Adrenal gland (tissue), 5 donors: ENCODE measurements at regions not wholly inside any gene's neighbourhood (a gene's known extent, or its start where the extent isn't known, plus 50 kb on each side); places are given as distances from the start of the nearest gene placed in this dataset.

Experiments used
- CTCF ChIP-seq, 6 experiments: fragments of 450-650 bp in 4 of 6; fragments of 200-600 bp in 2 of 6; sonication (generic) in 1 of 6; IDR thresholded peaks; 1 replicate in 5 of 6; 2 replicates in 1 of 6; pipeline versions ENCODE4 v1.5.1 to v1.8.0; 2016 to 2021; ENCODE audit warnings: antibody characterized with exemption in 6 of 6, mild to moderate bottlenecking in 2 of 6, moderate library complexity in 1 of 6
- POLR2A ChIP-seq, 2 donors: fragments of 450-650 bp; IDR thresholded peaks; one replicate each; pipeline ENCODE4 v1.6.1; 2017; ENCODE audit warnings: antibody characterized with exemption in 2 of 2, mild to moderate bottlenecking in 2 of 2, moderate library complexity in 1 of 2
- donor health status: DM: no; HTN: no; CAD: no.

- TF ChIP-seq CTCF (IDR thresholded peaks at IDR 0.05) (no peak), POLR2A (IDR thresholded peaks at IDR 0.05) (no peak)
Observed at GRCh38 chr12:115144425-115144824, 460.4 kb upstream of the TBX3 start.
